Mesendoderm (in vitro differentiated cells): ENCODE measurements at regions not wholly inside any gene's neighbourhood (a gene's known extent, or its start where the extent isn't known, plus 50 kb on each side); places are given as distances from the start of the nearest gene placed in this dataset.
A peak's percentile ranks its signal among the peaks of the same experiment; 100 is the strongest.

Experiments used
- DNase-seq: peaks from one replicate; pipeline ENCODE4 v3.0.0; 2013
- H2AK5ac ChIP-seq: 2 replicates; pipeline ENCODE4 v1.6.1; 2013; ENCODE audit warnings: low read length, inconsistent platforms
- H2BK120ac ChIP-seq: 2 replicates; pipeline ENCODE4 v1.6.1; 2013; ENCODE audit warnings: low read depth, mild to moderate bottlenecking, low read length, moderate library complexity, mixed read lengths
- H2BK15ac ChIP-seq: replicated peaks from 2 replicates; pipeline ENCODE4 v1.6.1; 2013; ENCODE audit warnings: low read depth, mild to moderate bottlenecking, moderate library complexity
- H2BK5ac ChIP-seq: 2 replicates; pipeline ENCODE4 v1.6.1; 2013; ENCODE audit warnings: low read length, inconsistent platforms
- H3K18ac ChIP-seq: 2 replicates; pipeline ENCODE4 v1.6.1; 2013; ENCODE audit warnings: mild to moderate bottlenecking, low read length, mixed read lengths
- H3K23ac ChIP-seq: one replicate; pipeline ENCODE4 v1.6.1; 2013; ENCODE audit warnings: low read length
- H3K27ac ChIP-seq: 2 replicates; pipeline ENCODE4 v1.5.1; 2013; ENCODE audit warnings: low read depth, mild to moderate bottlenecking, inconsistent platforms, low read length, moderate library complexity
- H3K27me3 ChIP-seq: 2 replicates; pipeline ENCODE4 v1.6.1; 2013; ENCODE audit warnings: low read length, control low read depth, mild to moderate bottlenecking, inconsistent platforms; ENCODE audit not compliant: insufficient read depth, poor library complexity
- H3K36me3 ChIP-seq: 2 replicates; pipeline ENCODE4 v1.6.1; 2013; ENCODE audit warnings: low read length, inconsistent platforms; ENCODE audit not compliant: control insufficient read depth, insufficient read depth
- H3K4ac ChIP-seq: one replicate; pipeline ENCODE4 v1.6.1; 2013; ENCODE audit warnings: low read depth, mild to moderate bottlenecking, low read length, moderate library complexity
- H3K4me1 ChIP-seq: 2 replicates; pipeline ENCODE4 v1.6.1; 2013; ENCODE audit warnings: low read depth, low read length, inconsistent platforms; ENCODE audit not compliant: control insufficient read depth
- H3K4me2 ChIP-seq: 2 replicates; pipeline ENCODE4 v1.6.1; 2013; ENCODE audit warnings: low read length
- H3K4me3 ChIP-seq: 2 replicates; pipeline ENCODE4 v1.5.1; 2013; ENCODE audit warnings: mild to moderate bottlenecking, low read length
- H3K56ac ChIP-seq: one replicate; pipeline ENCODE4 v1.6.1; 2013; ENCODE audit warnings: low read length
- H3K79me1 ChIP-seq: 2 replicates; pipeline ENCODE4 v1.6.1; 2013; ENCODE audit warnings: low read length, inconsistent platforms
- H3K79me2 ChIP-seq: 2 replicates; pipeline ENCODE4 v1.6.1; 2013; ENCODE audit warnings: mild to moderate bottlenecking, low read length; ENCODE audit not compliant: control insufficient read depth, insufficient read depth
- H3K9ac ChIP-seq: 2 replicates; pipeline ENCODE4 v1.6.1; 2013; ENCODE audit warnings: low read length, inconsistent platforms
- H4K5ac ChIP-seq: one replicate; pipeline ENCODE4 v1.6.1; 2013; ENCODE audit warnings: low read length
- H4K8ac ChIP-seq: one replicate; pipeline ENCODE4 v1.6.1; 2013; ENCODE audit warnings: low read depth, mild to moderate bottlenecking, control low read depth, low read length, moderate library complexity
- WGBS: extraction: QIAGEN DNeasy Blood & Tissue Kit; methylation state at CpG from one replicate; pipeline ENCODE4 v1.1.7; 2013; ENCODE audit warnings: low lambda C conversion rate, missing lambda C conversion rate; ENCODE audit not compliant: insufficient coverage; ENCODE audit errors: extremely low coverage; 5-methylcytosine and 5-hydroxymethylcytosine counted together

DNA sequence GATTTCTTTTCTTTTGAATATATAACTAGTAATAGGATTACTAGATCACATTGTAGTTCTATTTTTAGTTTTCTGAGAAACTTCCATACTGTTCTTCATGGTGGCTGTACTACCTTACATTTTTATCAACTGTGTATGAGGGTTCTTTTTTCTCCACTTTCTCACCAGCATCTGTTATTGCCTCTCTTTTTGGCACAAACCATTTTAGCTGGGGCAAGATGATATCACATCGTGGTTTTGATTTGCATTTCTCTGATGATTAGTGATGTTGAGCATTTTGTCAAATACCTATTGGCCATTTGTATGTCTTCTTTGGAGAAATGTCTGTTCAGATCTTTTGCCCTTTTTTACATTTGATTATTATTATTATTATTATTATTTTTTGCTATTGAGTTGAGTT lies 86.1 kb upstream of the TCF21 start:
- no CpG with 5 or more reads among the region's 1 CpG for WGBS
- Histone ChIP-seq H3K4ac (no peak overlapping the region), H3K4me1 (no peaks in the 10 kb centered on the region), H2AK5ac (no peak overlapping the region), H3K56ac (no peak overlapping the region), H3K4me2 (no peak overlapping the region), H4K5ac (no peak overlapping the region), H3K18ac (no peak overlapping the region), H3K79me2 (no peaks in the 10 kb centered on the region), H3K4me3 (no peak overlapping the region), H3K36me3 (no peaks in the 10 kb centered on the region), H3K27me3 (no peaks in the 10 kb centered on the region), H3K79me1 (no peaks in the 10 kb centered on the region), H3K9ac (no peak overlapping the region), H4K8ac (no peak overlapping the region), H3K27ac (no peak overlapping the region), H2BK15ac (no peak overlapping the region), H2BK120ac (no peak overlapping the region), H2BK5ac (no peak overlapping the region), H3K23ac (no peak overlapping the region)
- DNase-seq = no peak

DNA sequence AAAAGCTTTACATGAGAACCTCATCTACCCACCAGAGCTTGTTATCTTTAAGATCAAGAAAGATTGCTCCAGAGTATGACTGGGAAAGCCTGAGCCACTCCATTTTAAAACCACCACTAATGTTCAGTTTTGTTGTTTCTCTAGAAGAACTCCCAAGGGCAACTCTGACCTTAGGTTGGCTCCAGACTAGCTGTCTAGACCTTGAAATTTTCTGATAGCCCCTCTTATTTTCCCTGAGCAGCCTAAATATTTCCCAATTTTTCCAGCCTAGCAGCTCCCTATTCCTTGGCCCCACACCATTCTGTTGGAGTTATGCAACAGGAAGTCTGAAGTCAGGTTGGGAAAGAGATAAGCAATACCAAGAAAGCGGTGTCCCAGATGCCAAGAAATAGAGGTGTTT lies 84.6 kb upstream of the TCF21 start:
- DNase-seq = peak; percentile 19
- Histone ChIP-seq H3K56ac (no peak overlapping the region), H4K5ac (no peak overlapping the region), H4K8ac (no peak overlapping the region), H3K23ac (no peak overlapping the region), H3K4me3 (no peak overlapping the region), H3K27ac (no peak overlapping the region), H3K4me2 (no peak overlapping the region), H3K9ac (no peak overlapping the region), H3K36me3 (no peaks in the 10 kb centered on the region), H2BK5ac (no peak overlapping the region), H3K27me3 (no peaks in the 10 kb centered on the region), H3K4me1 (no peaks in the 10 kb centered on the region), H3K79me1 (no peaks in the 10 kb centered on the region), H2BK15ac (no peak overlapping the region), H3K79me2 (no peaks in the 10 kb centered on the region), H2AK5ac (no peak overlapping the region), H3K18ac (no peak overlapping the region), H2BK120ac (no peak overlapping the region), H3K4ac (no peak overlapping the region)
- no CpG with 5 or more reads among the region's 1 CpG for WGBS

GRCh38 chr6:133805876-133806275 lies 83.0 kb upstream of the TCF21 start:
- Histone ChIP-seq H2AK5ac (no peak overlapping the region), H3K79me2 (no peaks in the 10 kb centered on the region), H3K4me3 (no peak overlapping the region), H3K27me3 (no peaks in the 10 kb centered on the region), H2BK5ac (no peak overlapping the region), H2BK120ac (no peak overlapping the region), H3K36me3 (no peaks in the 10 kb centered on the region), H2BK15ac (no peak overlapping the region), H3K4ac (no peak overlapping the region), H3K23ac (no peak overlapping the region), H3K4me2 (no peak overlapping the region), H4K8ac (no peak overlapping the region), H3K27ac (no peak overlapping the region), H4K5ac (no peak overlapping the region), H3K4me1 (no peaks in the 10 kb centered on the region), H3K56ac (no peak overlapping the region), H3K79me1 (no peaks in the 10 kb centered on the region), H3K18ac (no peak overlapping the region), H3K9ac (no peak overlapping the region)
- no peak for DNase-seq
- WGBS = no CpG with 5 or more reads among the region's 2 CpGs

DNA sequence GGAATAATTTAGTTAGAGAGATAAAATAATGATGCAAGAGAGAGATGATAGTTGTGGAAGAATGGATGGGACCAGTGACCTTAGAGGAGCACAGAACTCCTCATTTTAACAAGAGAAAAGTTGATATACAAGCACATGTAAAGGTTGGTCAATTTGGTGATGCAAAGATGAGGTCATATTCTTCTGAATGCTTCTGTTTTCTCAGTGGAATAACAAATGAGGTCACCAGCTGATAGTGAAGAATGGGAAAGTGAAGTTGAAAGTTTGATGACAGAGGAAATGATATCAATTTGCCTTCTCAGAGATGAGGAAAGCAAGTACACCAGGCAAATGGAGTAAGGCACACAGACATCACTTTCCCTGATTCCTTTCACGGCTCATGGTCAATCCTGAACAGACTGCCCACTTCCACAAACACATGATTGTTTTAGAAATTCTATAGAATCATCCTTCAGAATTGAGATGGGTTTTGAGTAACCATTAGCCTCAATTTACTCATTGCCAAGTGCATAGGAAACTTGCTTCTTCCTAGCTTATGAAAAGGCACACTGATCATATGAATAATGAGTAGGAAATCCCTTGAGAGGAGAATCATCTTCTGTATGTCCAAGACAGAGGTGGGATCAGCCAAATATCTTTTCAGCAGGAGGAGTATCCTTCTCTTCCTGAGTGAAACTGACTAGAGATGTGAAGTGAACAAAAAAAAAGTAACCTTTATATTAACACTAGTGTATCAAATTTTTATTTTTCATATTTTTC lies 82.4 kb upstream of the TCF21 start:
- no peak overlapping the region for H3K9ac ChIP-seq
- H4K5ac ChIP-seq = no peak overlapping the region
- no peaks in the 10 kb centered on the region for H3K79me1 ChIP-seq
- H3K27me3 ChIP-seq = no peaks in the 10 kb centered on the region
- H4K8ac ChIP-seq = no peak overlapping the region
- no peak for DNase-seq
- no peak overlapping the region for H3K27ac ChIP-seq
- no peak overlapping the region for H2BK15ac ChIP-seq
- H2AK5ac ChIP-seq = no peak overlapping the region
- H3K4me3 ChIP-seq = no peak overlapping the region
- H3K4me2 ChIP-seq = no peak overlapping the region
- no peaks in the 10 kb centered on the region for H3K79me2 ChIP-seq
- no peak overlapping the region for H3K56ac ChIP-seq
- H3K4ac ChIP-seq = no peak overlapping the region
- H3K36me3 ChIP-seq = no peaks in the 10 kb centered on the region
- H2BK5ac ChIP-seq = no peak overlapping the region
- no peak overlapping the region for H3K23ac ChIP-seq
- no CpG with 5 or more reads among the region's 1 CpG for WGBS
- no peak overlapping the region for H3K18ac ChIP-seq
- no peaks in the 10 kb centered on the region for H3K4me1 ChIP-seq
- H2BK120ac ChIP-seq = no peak overlapping the region

DNA sequence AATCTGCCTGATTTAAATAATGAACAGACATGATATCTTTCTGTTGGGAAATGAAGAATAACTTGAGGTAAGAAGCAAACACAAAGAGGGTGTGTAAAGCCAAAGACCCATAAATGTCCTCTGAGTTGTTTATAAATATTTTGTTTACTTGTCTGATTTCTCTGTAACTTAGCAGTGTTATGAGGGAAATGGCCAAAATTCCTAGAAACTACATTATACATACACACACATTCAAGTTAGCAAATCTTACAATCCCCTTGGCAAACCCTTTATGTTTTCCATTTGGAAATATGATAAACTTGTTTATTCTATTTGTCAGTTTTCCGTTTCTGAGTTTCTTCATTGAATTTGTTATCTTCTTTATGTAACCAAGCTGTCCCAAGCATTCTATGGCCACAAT lies 81.4 kb upstream of the TCF21 start:
- Histone ChIP-seq H3K9ac (no peak overlapping the region), H4K8ac (no peak overlapping the region), H3K23ac (no peak overlapping the region), H3K27ac (no peak overlapping the region), H3K27me3 (no peaks in the 10 kb centered on the region), H2BK5ac (no peak overlapping the region), H3K4me2 (no peak overlapping the region), H3K4me1 (no peaks in the 10 kb centered on the region), H3K4ac (no peak overlapping the region), H3K36me3 (no peaks in the 10 kb centered on the region), H2BK120ac (no peak overlapping the region), H2AK5ac (no peak overlapping the region), H3K56ac (no peak overlapping the region), H2BK15ac (no peak overlapping the region), H3K79me2 (no peaks in the 10 kb centered on the region), H3K79me1 (no peaks in the 10 kb centered on the region), H3K18ac (no peak overlapping the region), H3K4me3 (no peak overlapping the region), H4K5ac (no peak overlapping the region)
- DNase-seq = no peak
- WGBS = no CpG with 5 or more reads among the region's 1 CpG

- no peak overlapping the region for H3K4ac ChIP-seq
- no peak overlapping the region for H4K5ac ChIP-seq
- no peak overlapping the region for H2BK120ac ChIP-seq
- no peak overlapping the region for H3K27ac ChIP-seq
- no peak overlapping the region for H2BK15ac ChIP-seq
- H4K8ac ChIP-seq = no peak overlapping the region
- no peaks in the 10 kb centered on the region for H3K79me2 ChIP-seq
- DNase-seq = no peak
- no peaks in the 10 kb centered on the region for H3K79me1 ChIP-seq
- no CpG with 5 or more reads among the region's 1 CpG for WGBS
- no peak overlapping the region for H3K23ac ChIP-seq
- no peaks in the 10 kb centered on the region for H3K4me1 ChIP-seq
- H3K56ac ChIP-seq = no peak overlapping the region
- H2AK5ac ChIP-seq = no peak overlapping the region
- H2BK5ac ChIP-seq = no peak overlapping the region
- no peak overlapping the region for H3K4me2 ChIP-seq
- H3K36me3 ChIP-seq = no peaks in the 10 kb centered on the region
- H3K18ac ChIP-seq = no peak overlapping the region
- no peak overlapping the region for H3K9ac ChIP-seq
- no peak overlapping the region for H3K4me3 ChIP-seq
- no peaks in the 10 kb centered on the region for H3K27me3 ChIP-seq
These were observed 79.5 kb upstream of the TCF21 start for GRCh38 chr6:133809406-133809805.
